Ishikawa (cell line): ENCODE measurements at regions not wholly inside any gene's neighbourhood (a gene's known extent, or its start where the extent isn't known, plus 50 kb on each side); places are given as distances from the start of the nearest gene placed in this dataset.

Experiments
- CEBPB ChIP-seq: IDR thresholded peaks from 2 replicates; pipeline ENCODE4 v1.6.1; 2012
- CREB1 ChIP-seq: IDR thresholded peaks from 2 replicates; pipeline ENCODE4 v1.6.1; 2012; ENCODE audit warnings: low read depth
- EGR1 ChIP-seq: IDR thresholded peaks from 2 replicates; pipeline ENCODE4 v1.6.1; 2012
- EP300 ChIP-seq: IDR thresholded peaks from 2 replicates; pipeline ENCODE4 v1.6.1; 2012; ENCODE audit warnings: borderline replicate concordance
- FOXM1 ChIP-seq: IDR thresholded peaks from 2 replicates; pipeline ENCODE4 v1.6.1; 2012; ENCODE audit warnings: low read depth, borderline replicate concordance
- MAX ChIP-seq: IDR thresholded peaks from 2 replicates; pipeline ENCODE4 v1.6.1; 2012
- NFIC ChIP-seq: IDR thresholded peaks from 2 replicates; pipeline ENCODE4 v1.6.1; 2012
- RAD21 ChIP-seq: IDR thresholded peaks from 2 replicates; pipeline ENCODE4 v1.6.1; 2012; ENCODE audit warnings: low read depth
- REST ChIP-seq: IDR thresholded peaks from 2 replicates; pipeline ENCODE4 v1.6.1; 2012; ENCODE audit warnings: low read depth, mild to moderate bottlenecking
- TAF1 ChIP-seq: IDR thresholded peaks from 2 replicates; pipeline ENCODE4 v1.6.1; 2012; ENCODE audit warnings: low read depth, mild to moderate bottlenecking
- TCF12 ChIP-seq: IDR thresholded peaks from 2 replicates; pipeline ENCODE4 v1.6.1; 2012; ENCODE audit warnings: low read depth
- TEAD4 ChIP-seq: IDR thresholded peaks from 2 replicates; pipeline ENCODE4 v1.6.1; 2012
- USF1 ChIP-seq: IDR thresholded peaks from 2 replicates; pipeline ENCODE4 v1.6.1; 2012
- YY1 ChIP-seq: IDR thresholded peaks from 2 replicates; pipeline ENCODE4 v1.6.1; 2012; ENCODE audit warnings: low read depth
- ZBTB7A ChIP-seq: IDR thresholded peaks from 2 replicates; pipeline ENCODE4 v1.6.1; 2012; ENCODE audit warnings: low read depth

- no peak for TF ChIP-seq EP300
- no peak for TF ChIP-seq USF1
- no peak for TF ChIP-seq FOXM1
- TF ChIP-seq CREB1, result no peak
- no peak for TF ChIP-seq YY1
- TF ChIP-seq CEBPB, result no peak
- no peak for TF ChIP-seq RAD21
- no peak for TF ChIP-seq ZBTB7A
- no peak for TF ChIP-seq NFIC
- no peak for TF ChIP-seq TAF1
- TF ChIP-seq EGR1, result no peak
Measured at GRCh38 chr4:175048111-175048784, 130.1 kb downstream of the ADAM29 start.

- TF ChIP-seq MAX (no peak), TEAD4 (no peak), TAF1 (no peak), USF1 (no peak), ZBTB7A (no peak), TCF12 (no peak), EGR1 (no peak), EP300 (no peak), FOXM1 (no peak), YY1 (no peak), NFIC (no peak), CEBPB (no peak), CREB1 (no peak), REST (no peak), RAD21 (no peak)
Measured at GRCh38 chr4:175048906-175049305, 130.7 kb downstream of the ADAM29 start.

GRCh38 chr4:175051974-175052373 is 133.8 kb downstream of the ADAM29 start:
- TF ChIP-seq TEAD4 (no peak), EGR1 (no peak), RAD21 (no peak), TAF1 (no peak), CREB1 (no peak), FOXM1 (no peak)

- TF ChIP-seq TAF1 (no peak), TEAD4 (no peak), USF1 (no peak), ZBTB7A (no peak), EGR1 (no peak), YY1 (no peak), REST (no peak), MAX (no peak), CREB1 (no peak), EP300 (no peak), NFIC (no peak), CEBPB (no peak), TCF12 (no peak), FOXM1 (no peak), RAD21 (no peak)
Measured at GRCh38 chr4:175054980-175055379, 136.8 kb downstream of the ADAM29 start.

GRCh38 chr4:175062183-175062592 is 144.0 kb downstream of the ADAM29 start:
- TF ChIP-seq CEBPB (no peak), TEAD4 (no peak)

- no peak for TF ChIP-seq YY1
- no peak for TF ChIP-seq TCF12
- TF ChIP-seq TEAD4, result no peak
Measured at GRCh38 chr4:175065228-175065627, 147.1 kb downstream of the ADAM29 start.
